Esophagus muscularis mucosa (tissue), 4 donors: ENCODE measurements at regions not wholly inside any gene's neighbourhood (a gene's known extent, or its start where the extent isn't known, plus 50 kb on each side); places are given as distances from the start of the nearest gene placed in this dataset.

Experiments
- CTCF ChIP-seq, 3 experiments: fragments of 200-600 bp in 2 of 3; fragments of 450-650 bp in 1 of 3; sonication (generic) in 2 of 3; IDR thresholded peaks; one replicate each; pipeline ENCODE4 v1.5.1; 2017 to 2019; ENCODE audit warnings: antibody characterized with exemption in 3 of 3, mild to moderate bottlenecking in 2 of 3, moderate library complexity in 1 of 3
- EP300 ChIP-seq: sonication (generic); formaldehyde crosslinking; IDR thresholded peaks from one replicate; pipeline ENCODE4 v1.6.1; 2017; ENCODE audit warnings: antibody characterized with exemption
- POLR2A ChIP-seq: fragments of 450-650 bp; IDR thresholded peaks from one replicate; pipeline ENCODE4 v1.6.1; 2017; ENCODE audit warnings: antibody characterized with exemption, moderate library complexity, mild to moderate bottlenecking, low read depth

DNA sequence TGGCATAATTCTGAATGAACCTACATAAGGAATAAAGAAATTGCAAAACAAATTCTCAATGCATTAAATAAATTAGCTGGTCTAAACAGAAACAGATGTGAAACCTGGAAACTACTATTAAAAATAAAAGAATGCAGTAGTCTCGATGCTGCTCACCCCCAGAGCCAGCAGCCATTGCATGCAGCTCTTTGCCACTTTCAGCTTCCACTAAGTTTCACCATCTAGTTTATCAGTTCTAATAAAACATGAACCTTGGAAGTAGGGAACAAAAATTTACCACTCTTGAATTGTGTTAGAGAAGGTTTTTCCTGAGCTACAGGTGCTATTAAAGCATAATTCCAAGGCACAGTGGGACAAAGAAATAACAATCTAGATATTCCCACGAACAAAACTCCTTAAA, 239.4 kb upstream of the HSFY2 start:
- TF ChIP-seq CTCF (IDR thresholded peaks at IDR 0.05): no peak
- no peak for TF ChIP-seq EP300
- no peak for TF ChIP-seq POLR2A
